ENCODE measurements at regions not wholly inside any gene's neighbourhood (a gene's known extent, or its start where the extent isn't known, plus 50 kb on each side); places are given as distances from the start of the nearest gene placed in this dataset.

GRCh38 chr4:158003212-158003611 is 169.6 kb downstream of the GASK1B start:
- TF ChIP-seq CTCF (IDR thresholded peaks at IDR 0.05; ENCODE audit: insufficient read depth, low read length, poor library complexity, severe bottlenecking) (no peak), EZH2phosphoT487 (conservative IDR thresholded peaks at IDR 0.05; ENCODE audit: low read length) (no peak)

Data from SU-DHL-6 (cell line).